ENCODE measurements at regions not wholly inside any gene's neighbourhood (a gene's known extent, or its start where the extent isn't known, plus 50 kb on each side); places are given as distances from the start of the nearest gene placed in this dataset.

DNA sequence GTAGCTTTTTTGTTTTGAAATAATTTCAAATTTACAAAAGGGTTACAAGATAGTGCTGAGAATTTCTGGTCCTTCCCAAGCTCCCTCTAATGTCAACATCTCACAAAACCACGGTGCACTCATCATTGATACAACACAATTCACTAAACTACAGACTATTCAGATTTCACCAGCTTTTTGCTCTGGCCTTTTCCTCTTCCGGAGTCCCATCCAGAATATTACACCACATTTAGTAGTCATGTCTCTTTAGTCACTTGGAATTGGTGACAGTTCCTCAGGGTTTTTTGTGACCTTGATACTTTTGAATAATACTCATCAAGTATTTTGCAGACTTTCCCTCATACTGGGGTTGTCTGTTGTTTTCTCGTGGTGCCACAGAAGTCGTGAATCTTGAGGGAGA lies 484.0 kb downstream of the GADD45G start (continued):
- no peak for TF ChIP-seq HDAC6 (IDR thresholded peaks at IDR 0.05; ENCODE audit: unreplicated experiment)
- no peak for TF ChIP-seq ZNF274 (IDR thresholded peaks at IDR 0.05; ENCODE audit: insufficient read depth, insufficient read length)
- TF ChIP-seq PAX8 (IDR thresholded peaks at IDR 0.05): no peak
- TF ChIP-seq, protein P1, sequence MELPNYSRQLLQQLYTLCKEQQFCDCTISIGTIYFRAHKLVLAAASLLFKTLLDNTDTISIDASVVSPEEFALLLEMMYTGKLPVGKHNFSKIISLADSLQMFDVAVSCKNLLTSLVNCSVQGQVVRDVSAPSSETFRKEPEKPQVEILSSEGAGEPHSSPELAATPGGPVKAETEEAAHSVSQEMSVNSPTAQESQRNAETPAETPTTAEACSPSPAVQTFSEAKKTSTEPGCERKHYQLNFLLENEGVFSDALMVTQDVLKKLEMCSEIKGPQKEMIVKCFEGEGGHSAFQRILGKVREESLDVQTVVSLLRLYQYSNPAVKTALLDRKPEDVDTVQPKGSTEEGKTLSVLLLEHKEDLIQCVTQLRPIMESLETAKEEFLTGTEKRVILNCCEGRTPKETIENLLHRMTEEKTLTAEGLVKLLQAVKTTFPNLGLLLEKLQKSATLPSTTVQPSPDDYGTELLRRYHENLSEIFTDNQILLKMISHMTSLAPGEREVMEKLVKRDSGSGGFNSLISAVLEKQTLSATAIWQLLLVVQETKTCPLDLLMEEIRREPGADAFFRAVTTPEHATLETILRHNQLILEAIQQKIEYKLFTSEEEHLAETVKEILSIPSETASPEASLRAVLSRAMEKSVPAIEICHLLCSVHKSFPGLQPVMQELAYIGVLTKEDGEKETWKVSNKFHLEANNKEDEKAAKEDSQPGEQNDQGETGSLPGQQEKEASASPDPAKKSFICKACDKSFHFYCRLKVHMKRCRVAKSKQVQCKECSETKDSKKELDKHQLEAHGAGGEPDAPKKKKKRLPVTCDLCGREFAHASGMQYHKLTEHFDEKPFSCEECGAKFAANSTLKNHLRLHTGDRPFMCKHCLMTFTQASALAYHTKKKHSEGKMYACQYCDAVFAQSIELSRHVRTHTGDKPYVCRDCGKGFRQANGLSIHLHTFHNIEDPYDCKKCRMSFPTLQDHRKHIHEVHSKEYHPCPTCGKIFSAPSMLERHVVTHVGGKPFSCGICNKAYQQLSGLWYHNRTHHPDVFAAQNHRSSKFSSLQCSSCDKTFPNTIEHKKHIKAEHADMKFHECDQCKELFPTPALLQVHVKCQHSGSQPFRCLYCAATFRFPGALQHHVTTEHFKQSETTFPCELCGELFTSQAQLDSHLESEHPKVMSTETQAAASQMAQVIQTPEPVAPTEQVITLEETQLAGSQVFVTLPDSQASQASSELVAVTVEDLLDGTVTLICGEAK (IDR thresholded peaks at IDR 0.05; ENCODE audit: borderline replicate concordance): no peak
- no peak for TF ChIP-seq CBX5 (IDR thresholded peaks at IDR 0.05; ENCODE audit: low read depth)

DNA sequence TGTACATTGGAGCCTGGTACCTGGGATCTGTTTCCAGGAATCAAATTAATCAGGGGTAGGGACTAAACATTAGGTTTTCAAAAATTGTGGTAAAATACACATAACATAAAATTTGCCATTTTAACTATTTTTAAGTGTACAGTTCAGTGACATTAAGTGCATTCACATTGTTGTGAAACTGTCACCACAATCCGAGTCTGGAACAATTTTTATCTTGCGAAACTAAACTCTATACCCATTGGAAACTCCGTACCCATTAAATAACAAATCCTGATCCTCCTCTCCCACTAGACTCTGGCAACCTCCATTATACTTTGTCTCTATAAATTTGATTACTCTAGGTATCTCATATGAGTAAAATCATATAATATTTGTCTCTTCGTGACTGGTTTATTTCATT lies 486.2 kb downstream of the GADD45G start:
- no peak for FAIRE-seq
- Histone ChIP-seq H3K27ac (ENCODE audit: control insufficient read depth, insufficient read depth) (no peak overlapping the region), H4K20me1 (ENCODE audit: control insufficient read depth, insufficient read depth) (no peaks in the 10 kb centered on the region), H3K9ac (ENCODE audit: control insufficient read depth, insufficient read depth, low read length) (no peak overlapping the region), H3K27me3 (replicated peaks in 1 of 2; ENCODE audit: control insufficient read depth in 2 of 2, insufficient read depth in 2 of 2, low read length in 1 of 2) (peaks cover 0 to 2% of the 10 kb centered on the region in 2 experiments; a peak in 1 of 4 replicates), H3K4me3 (no peak overlapping the region), H3K4me2 (ENCODE audit: control insufficient read depth, insufficient read depth) (no peak overlapping the region), H2AFZ (ENCODE audit: control insufficient read depth, low read depth, low read length) (no peak overlapping the region), H3K9me3 (replicated peaks; ENCODE audit: control insufficient read depth, insufficient read depth, low read length) (no peaks in the 10 kb centered on the region), H3K79me2 (ENCODE audit: control insufficient read depth, insufficient read depth, low read length) (no peaks in the 10 kb centered on the region), H3K4me1 (ENCODE audit: control insufficient read depth, insufficient read depth, low read length) (peaks cover 3% of the 10 kb centered on the region; the same call in 1 of the 2 replicates), H3K36me3 (ENCODE audit: control insufficient read depth in 2 of 2, insufficient read depth in 2 of 2, low read length in 1 of 2) (no peaks in the 10 kb centered on the region)
- 43% methylated on average over 4 of the region's 4 CpGs for WGBS (ENCODE audit: insufficient coverage, insufficient replicate concordance, low lambda C conversion rate, missing lambda C conversion rate)
- no peak for ATAC-seq
- in situ Hi-C loops (cut with MboI) (no loop called here), intact Hi-C loops (cut with micrococcal nuclease; ENCODE audit: unreplicated experiment) (no loop called here)
- no peak for TF ChIP-seq SPI1 (IDR thresholded peaks at IDR 0.05; ENCODE audit: borderline replicate concordance, insufficient read depth, low read depth, low read length)
- no peak for TF ChIP-seq CREM (IDR thresholded peaks at IDR 0.05; ENCODE audit: low read depth)
- TF ChIP-seq SRF (IDR thresholded peaks at IDR 0.05; ENCODE audit: low read depth in 2 of 2, low read length in 2 of 2): no peak
- no peak for TF ChIP-seq SIN3A (IDR thresholded peaks at IDR 0.05; ENCODE audit: low read depth, low read length)
- TF ChIP-seq SREBF2 (IDR thresholded peaks at IDR 0.05; ENCODE audit: low read length): no peak
- TF ChIP-seq EED (IDR thresholded peaks at IDR 0.05; ENCODE audit: low read depth): no peak
- TF ChIP-seq, protein P2, sequence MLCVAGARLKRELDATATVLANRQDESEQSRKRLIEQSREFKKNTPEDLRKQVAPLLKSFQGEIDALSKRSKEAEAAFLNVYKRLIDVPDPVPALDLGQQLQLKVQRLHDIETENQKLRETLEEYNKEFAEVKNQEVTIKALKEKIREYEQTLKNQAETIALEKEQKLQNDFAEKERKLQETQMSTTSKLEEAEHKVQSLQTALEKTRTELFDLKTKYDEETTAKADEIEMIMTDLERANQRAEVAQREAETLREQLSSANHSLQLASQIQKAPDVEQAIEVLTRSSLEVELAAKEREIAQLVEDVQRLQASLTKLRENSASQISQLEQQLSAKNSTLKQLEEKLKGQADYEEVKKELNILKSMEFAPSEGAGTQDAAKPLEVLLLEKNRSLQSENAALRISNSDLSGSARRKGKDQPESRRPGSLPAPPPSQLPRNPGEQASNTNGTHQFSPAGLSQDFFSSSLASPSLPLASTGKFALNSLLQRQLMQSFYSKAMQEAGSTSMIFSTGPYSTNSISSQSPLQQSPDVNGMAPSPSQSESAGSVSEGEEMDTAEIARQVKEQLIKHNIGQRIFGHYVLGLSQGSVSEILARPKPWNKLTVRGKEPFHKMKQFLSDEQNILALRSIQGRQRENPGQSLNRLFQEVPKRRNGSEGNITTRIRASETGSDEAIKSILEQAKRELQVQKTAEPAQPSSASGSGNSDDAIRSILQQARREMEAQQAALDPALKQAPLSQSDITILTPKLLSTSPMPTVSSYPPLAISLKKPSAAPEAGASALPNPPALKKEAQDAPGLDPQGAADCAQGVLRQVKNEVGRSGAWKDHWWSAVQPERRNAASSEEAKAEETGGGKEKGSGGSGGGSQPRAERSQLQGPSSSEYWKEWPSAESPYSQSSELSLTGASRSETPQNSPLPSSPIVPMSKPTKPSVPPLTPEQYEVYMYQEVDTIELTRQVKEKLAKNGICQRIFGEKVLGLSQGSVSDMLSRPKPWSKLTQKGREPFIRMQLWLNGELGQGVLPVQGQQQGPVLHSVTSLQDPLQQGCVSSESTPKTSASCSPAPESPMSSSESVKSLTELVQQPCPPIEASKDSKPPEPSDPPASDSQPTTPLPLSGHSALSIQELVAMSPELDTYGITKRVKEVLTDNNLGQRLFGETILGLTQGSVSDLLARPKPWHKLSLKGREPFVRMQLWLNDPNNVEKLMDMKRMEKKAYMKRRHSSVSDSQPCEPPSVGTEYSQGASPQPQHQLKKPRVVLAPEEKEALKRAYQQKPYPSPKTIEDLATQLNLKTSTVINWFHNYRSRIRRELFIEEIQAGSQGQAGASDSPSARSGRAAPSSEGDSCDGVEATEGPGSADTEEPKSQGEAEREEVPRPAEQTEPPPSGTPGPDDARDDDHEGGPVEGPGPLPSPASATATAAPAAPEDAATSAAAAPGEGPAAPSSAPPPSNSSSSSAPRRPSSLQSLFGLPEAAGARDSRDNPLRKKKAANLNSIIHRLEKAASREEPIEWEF (IDR thresholded peaks at IDR 0.05; ENCODE audit: insufficient replicate concordance, low read depth, low read length): no peak
- TF ChIP-seq MTA2 (IDR thresholded peaks at IDR 0.05; ENCODE audit: low read depth): no peak
- TF ChIP-seq, protein P3, sequence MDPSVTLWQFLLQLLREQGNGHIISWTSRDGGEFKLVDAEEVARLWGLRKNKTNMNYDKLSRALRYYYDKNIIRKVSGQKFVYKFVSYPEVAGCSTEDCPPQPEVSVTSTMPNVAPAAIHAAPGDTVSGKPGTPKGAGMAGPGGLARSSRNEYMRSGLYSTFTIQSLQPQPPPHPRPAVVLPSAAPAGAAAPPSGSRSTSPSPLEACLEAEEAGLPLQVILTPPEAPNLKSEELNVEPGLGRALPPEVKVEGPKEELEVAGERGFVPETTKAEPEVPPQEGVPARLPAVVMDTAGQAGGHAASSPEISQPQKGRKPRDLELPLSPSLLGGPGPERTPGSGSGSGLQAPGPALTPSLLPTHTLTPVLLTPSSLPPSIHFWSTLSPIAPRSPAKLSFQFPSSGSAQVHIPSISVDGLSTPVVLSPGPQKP (IDR thresholded peaks at IDR 0.05; ENCODE audit: low read depth, low read length): no peak
- ChIA-PET RAD21 (ENCODE audit: unreplicated experiment) (no interaction called here), CTCF (no interaction called here), SMC1A (ENCODE audit: uncharacterized antibody, unreplicated experiment) (no interaction called here), POLR2A (no interaction called here)
- BruUV-seq (replicated peaks): no TSS peak
- no peak for DNase-seq (ENCODE audit: low read depth, low spot score)
